SK-N-SH (cell line): ENCODE measurements at regions not wholly inside any gene's neighbourhood (a gene's known extent, or its start where the extent isn't known, plus 50 kb on each side); places are given as distances from the start of the nearest gene placed in this dataset.

Experiments used
- CTCF ChIA-PET: fragments of 300-600, 350-600 bp; formaldehyde crosslinking; extraction: SDS; loops from one replicate; lab custom pipeline; 2021; lab: Yijun Ruan, JAX
- POLR2A ChIA-PET: fragments of 350-600 bp; sonication (Branson Sonifier 250); formaldehyde crosslinking; extraction: SDS; loops from one replicate; lab custom pipeline; 2020; ENCODE audit warnings: antibody characterized with exemption, inconsistent platforms; lab: Yijun Ruan, JAX
- DNase-seq: peaks from one replicate; pipeline ENCODE4 v3.0.0; 2012
- H2AFZ ChIP-seq: fragments of 200-600 bp; sonication (generic); 2 replicates; pipeline ENCODE4 v1.8.1; 2016; ENCODE audit warnings: antibody characterized with exemption, mild to moderate bottlenecking, low read depth
- H3F3A ChIP-seq: fragments of 200-600 bp; sonication (generic); replicated peaks from 2 replicates; pipeline ENCODE3; 2016; ENCODE audit warnings: antibody characterized with exemption, mild to moderate bottlenecking; ENCODE audit not compliant: insufficient read depth
- H3K27ac ChIP-seq, 2 experiments: fragments of 200-500 bp in 1 of 2; fragments of 200-600 bp in 1 of 2; sonication (Bioruptor generic) in 1 of 2; sonication (generic), shearing (Covaris generic) in 1 of 2; 2 replicates each; pipeline versions ENCODE4 v1.5.1 to v1.6.1; 2014 to 2016; ENCODE audit warnings: low read depth in 2 of 2, inconsistent platforms in 1 of 2, low read length in 1 of 2, mild to moderate bottlenecking in 1 of 2, mixed read lengths in 1 of 2
- H3K27me3 ChIP-seq: fragments of 200-600 bp; sonication (generic), shearing (Covaris generic); 2 replicates; pipeline ENCODE4 v1.6.1; 2016; ENCODE audit warnings: mixed run types; ENCODE audit not compliant: insufficient read depth
- H3K36me3 ChIP-seq, 2 experiments: fragments of 200-500 bp in 1 of 2; fragments of 200-600 bp in 1 of 2; sonication (Bioruptor generic) in 1 of 2; sonication (generic) in 1 of 2; replicated peaks in 1 of 2; 2 replicates each; pipeline versions ENCODE3 to v1.5.1; 2014 to 2016; ENCODE audit warnings: low read length in 1 of 2, mild to moderate bottlenecking in 1 of 2; ENCODE audit not compliant: insufficient read depth in 2 of 2, control insufficient read depth in 1 of 2
- H3K4me1 ChIP-seq, 2 experiments: fragments of 200-500 bp in 1 of 2; fragments of 200-600 bp in 1 of 2; sonication (Bioruptor generic) in 1 of 2; sonication (generic), shearing (Covaris generic) in 1 of 2; 2 replicates each; pipeline versions ENCODE4 v1.5.1 to v1.6.1; 2014 to 2016; ENCODE audit warnings: low read depth in 1 of 2, low read length in 1 of 2, mixed run types in 1 of 2; ENCODE audit not compliant: insufficient read depth in 2 of 2, control insufficient read depth in 1 of 2
- H3K4me2 ChIP-seq: fragments of 200-600 bp; sonication (generic), shearing (Covaris generic); 2 replicates; pipeline ENCODE4 v1.6.1; 2017; ENCODE audit warnings: mixed run types
- H3K4me3 ChIP-seq, 2 experiments: fragments of 200-500 bp in 1 of 2; fragments of 200-600 bp in 1 of 2; sonication (Bioruptor generic) in 1 of 2; sonication (generic), shearing (Covaris generic) in 1 of 2; 2 replicates each; pipeline versions ENCODE4 v1.5.1 to v1.8.1; 2014 to 2016; ENCODE audit warnings: low read depth in 2 of 2, inconsistent platforms in 1 of 2, low read length in 1 of 2, mild to moderate bottlenecking in 1 of 2, mixed read lengths in 1 of 2, moderate library complexity in 1 of 2
- H3K79me2 ChIP-seq: fragments of 200-600 bp; sonication (generic); 2 replicates; pipeline ENCODE4 v1.8.1; 2017; ENCODE audit warnings: mild to moderate bottlenecking; ENCODE audit not compliant: insufficient read depth
- H3K9ac ChIP-seq: fragments of 200-600 bp; sonication (generic); 2 replicates; pipeline ENCODE4 v1.6.1; 2017; ENCODE audit warnings: mixed run types
- H3K9me2 ChIP-seq: fragments of 200-600 bp; sonication (generic); 2 replicates; pipeline ENCODE4 v1.6.1; 2017; ENCODE audit warnings: mixed run types
- H3K9me3 ChIP-seq: fragments of 200-600 bp; sonication (generic); 2 replicates; pipeline ENCODE4 v1.6.1; 2017; ENCODE audit warnings: mixed run types, mild to moderate bottlenecking, moderate library complexity
- H4K20me1 ChIP-seq: fragments of 200-600 bp; sonication (generic); 2 replicates; pipeline ENCODE4 v1.6.1; 2017; ENCODE audit warnings: mild to moderate bottlenecking, mixed run types; ENCODE audit not compliant: insufficient read depth
- CTCF ChIP-seq: fragments of 200-600 bp; sonication (generic); IDR thresholded peaks from 2 replicates; pipeline ENCODE4 v1.6.1; 2017; ENCODE audit warnings: antibody characterized with exemption, mild to moderate bottlenecking, moderate library complexity
- EZH2phosphoT487 ChIP-seq: fragments of 200-600 bp; sonication (generic); IDR thresholded peaks from 2 replicates; pipeline ENCODE4 v1.6.1; 2017; ENCODE audit warnings: low read depth, mixed run types, mild to moderate bottlenecking, antibody characterized with exemption, moderate library complexity, borderline replicate concordance
- GATA2 ChIP-seq: sonication (generic); formaldehyde crosslinking; IDR thresholded peaks from 2 replicates; pipeline ENCODE4 v1.5.0; 2020; ENCODE audit warnings: mild to moderate bottlenecking, missing genetic modification reagents
- JUND ChIP-seq: IDR thresholded peaks from 2 replicates; pipeline ENCODE4 v1.4.0; 2012
- MXI1 ChIP-seq: IDR thresholded peaks from 2 replicates; pipeline ENCODE4 v1.6.1; 2012; ENCODE audit warnings: mild to moderate bottlenecking, low read depth, low read length, improper control_type of control experiment
- RCOR1 ChIP-seq: fragments of 150-350 bp; IDR thresholded peaks from 2 replicates; pipeline ENCODE4 v1.6.1; 2017; ENCODE audit warnings: antibody characterized with exemption, low read length
- REST ChIP-seq: IDR thresholded peaks from 2 replicates; pipeline ENCODE4 v1.6.1; 2012; ENCODE audit warnings: mild to moderate bottlenecking, low read depth, low read length, moderate library complexity
- RFX5 ChIP-seq: IDR thresholded peaks from 2 replicates; pipeline ENCODE4 v1.6.1; 2012; ENCODE audit warnings: mild to moderate bottlenecking, improper control_type of control experiment, low read length
- SIN3A ChIP-seq: IDR thresholded peaks from 2 replicates; pipeline ENCODE4 v1.6.1; 2012; ENCODE audit warnings: low read depth, mild to moderate bottlenecking, low read length, moderate library complexity, borderline replicate concordance
- TEAD4 ChIP-seq: IDR thresholded peaks from 2 replicates; pipeline ENCODE4 v1.4.0; 2012; ENCODE audit warnings: mild to moderate bottlenecking, borderline replicate concordance; ENCODE audit not compliant: insufficient read depth
- USF2 ChIP-seq: fragments of 150-350 bp; IDR thresholded peaks from 2 replicates; pipeline ENCODE4 v1.6.1; 2017; ENCODE audit warnings: antibody characterized with exemption, low read length, low read depth, borderline replicate concordance
- YY1 ChIP-seq: IDR thresholded peaks from 2 replicates; pipeline ENCODE4 v1.4.0; 2012; ENCODE audit warnings: low read depth, mild to moderate bottlenecking
- WGBS: methylation state at CpG from one replicate; pipeline ENCODE4 v1.1.6; 2017; ENCODE audit warnings: low lambda C conversion rate; 5-methylcytosine and 5-hydroxymethylcytosine counted together
- TF ChIP-seq, protein P1 (sequence below): fragments of 150-350 bp; IDR thresholded peaks from 2 replicates; pipeline ENCODE4 v1.6.1; 2016; ENCODE audit warnings: mild to moderate bottlenecking, low read depth, low read length
- TF ChIP-seq, protein P2 (sequence below): IDR thresholded peaks from 2 replicates; pipeline ENCODE4 v1.4.0; 2012; ENCODE audit warnings: low read depth

DNA sequence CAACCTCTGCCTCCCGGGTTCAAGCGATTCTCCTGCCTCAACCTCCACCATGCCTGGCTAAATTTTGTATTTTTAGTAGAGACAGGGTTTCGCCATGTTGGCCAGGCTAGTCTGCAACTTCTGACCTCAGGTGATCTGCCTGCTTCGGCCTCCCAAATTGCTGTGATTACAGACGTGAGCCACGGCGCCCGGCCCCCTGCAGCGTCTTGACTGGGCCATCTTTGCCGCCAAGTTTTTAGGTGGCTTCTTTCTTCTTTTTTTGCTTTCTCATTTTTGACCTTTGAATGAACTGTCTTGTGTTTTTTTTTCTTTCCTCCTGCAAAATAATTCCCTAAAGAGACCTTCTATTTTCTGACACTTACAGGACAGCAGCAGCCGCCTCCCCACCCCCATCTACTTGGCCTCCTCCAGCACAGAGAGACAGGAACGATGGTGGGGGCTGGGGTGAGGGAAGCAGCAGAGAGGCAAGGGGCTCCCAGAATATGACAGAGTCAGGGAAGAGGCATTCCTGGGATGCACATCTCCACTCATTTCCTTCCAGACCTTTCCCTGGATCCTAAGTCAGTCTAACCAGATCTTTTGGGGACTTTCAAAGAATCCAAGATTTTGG lies 92.6 kb upstream of the ALX4 start:
- Histone ChIP-seq H3K4me1 (peaks cover 0 to 5% of the 10 kb centered on the region in 2 experiments; a peak in 1 of 4 replicates), H3K27me3 (no peaks in the 10 kb centered on the region)
- DNase-seq = no peak

More for the DNA sequence above, 92.6 kb upstream of the ALX4 start:
- Histone ChIP-seq H3K4me3 (no peak overlapping the region), H3K79me2 (no peaks in the 10 kb centered on the region), H3K4me2 (no peak overlapping the region), H3K36me3 (no peaks in the 10 kb centered on the region), H3K9me3 (no peaks in the 10 kb centered on the region), H4K20me1 (no peaks in the 10 kb centered on the region), H3K9ac (no peak overlapping the region), H3F3A (no peaks in the 10 kb centered on the region), H3K9me2 (no peaks in the 10 kb centered on the region), H2AFZ (no peak overlapping the region), H3K27ac (no peak overlapping the region)
- TF ChIP-seq RFX5 = no peak
- TF ChIP-seq MXI1 = no peak
- TF ChIP-seq GATA2 (CRISPR knock-in tag) = no peak
- no peak for TF ChIP-seq CTCF
- TF ChIP-seq SIN3A = no peak
- TF ChIP-seq YY1 = no peak
- TF ChIP-seq REST = no peak
- TF ChIP-seq, protein P1, sequence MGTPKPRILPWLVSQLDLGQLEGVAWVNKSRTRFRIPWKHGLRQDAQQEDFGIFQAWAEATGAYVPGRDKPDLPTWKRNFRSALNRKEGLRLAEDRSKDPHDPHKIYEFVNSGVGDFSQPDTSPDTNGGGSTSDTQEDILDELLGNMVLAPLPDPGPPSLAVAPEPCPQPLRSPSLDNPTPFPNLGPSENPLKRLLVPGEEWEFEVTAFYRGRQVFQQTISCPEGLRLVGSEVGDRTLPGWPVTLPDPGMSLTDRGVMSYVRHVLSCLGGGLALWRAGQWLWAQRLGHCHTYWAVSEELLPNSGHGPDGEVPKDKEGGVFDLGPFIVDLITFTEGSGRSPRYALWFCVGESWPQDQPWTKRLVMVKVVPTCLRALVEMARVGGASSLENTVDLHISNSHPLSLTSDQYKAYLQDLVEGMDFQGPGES = no peak
- no peak for TF ChIP-seq EZH2phosphoT487
- TF ChIP-seq USF2 = no peak
- TF ChIP-seq JUND = no peak
- TF ChIP-seq, protein P2, sequence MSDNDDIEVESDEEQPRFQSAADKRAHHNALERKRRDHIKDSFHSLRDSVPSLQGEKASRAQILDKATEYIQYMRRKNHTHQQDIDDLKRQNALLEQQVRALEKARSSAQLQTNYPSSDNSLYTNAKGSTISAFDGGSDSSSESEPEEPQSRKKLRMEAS = no peak
- no peak for TF ChIP-seq TEAD4
- TF ChIP-seq RCOR1 = no peak
- ChIA-PET POLR2A (no interaction called here), CTCF (no interaction called here)
- 62% methylated on average over 12 of the region's 12 CpGs for WGBS
